ENCODE measurements at regions not wholly inside any gene's neighbourhood (a gene's known extent, or its start where the extent isn't known, plus 50 kb on each side); places are given as distances from the start of the nearest gene placed in this dataset.

DNA sequence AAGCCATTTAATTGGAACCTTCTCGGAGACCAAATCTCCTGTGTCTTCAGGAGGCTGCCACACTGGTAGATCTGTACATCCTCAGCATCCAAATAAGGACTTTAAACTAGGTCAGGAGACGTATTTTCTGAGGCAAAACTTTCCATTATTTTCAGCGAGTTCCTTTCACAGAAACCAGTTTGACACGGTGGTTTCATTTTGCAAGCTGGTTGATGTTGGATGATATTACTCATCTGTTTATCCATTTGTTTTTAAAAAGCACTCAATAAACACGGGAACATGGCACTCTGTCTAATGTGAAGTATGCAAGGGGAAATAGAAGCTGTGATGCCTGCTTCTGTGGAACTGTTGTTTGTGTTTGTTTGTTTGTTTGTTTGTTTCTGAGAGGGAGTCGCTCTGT lies 199.6 kb downstream of the ERCC6L2 start:
- TF ChIP-seq, protein P1, sequence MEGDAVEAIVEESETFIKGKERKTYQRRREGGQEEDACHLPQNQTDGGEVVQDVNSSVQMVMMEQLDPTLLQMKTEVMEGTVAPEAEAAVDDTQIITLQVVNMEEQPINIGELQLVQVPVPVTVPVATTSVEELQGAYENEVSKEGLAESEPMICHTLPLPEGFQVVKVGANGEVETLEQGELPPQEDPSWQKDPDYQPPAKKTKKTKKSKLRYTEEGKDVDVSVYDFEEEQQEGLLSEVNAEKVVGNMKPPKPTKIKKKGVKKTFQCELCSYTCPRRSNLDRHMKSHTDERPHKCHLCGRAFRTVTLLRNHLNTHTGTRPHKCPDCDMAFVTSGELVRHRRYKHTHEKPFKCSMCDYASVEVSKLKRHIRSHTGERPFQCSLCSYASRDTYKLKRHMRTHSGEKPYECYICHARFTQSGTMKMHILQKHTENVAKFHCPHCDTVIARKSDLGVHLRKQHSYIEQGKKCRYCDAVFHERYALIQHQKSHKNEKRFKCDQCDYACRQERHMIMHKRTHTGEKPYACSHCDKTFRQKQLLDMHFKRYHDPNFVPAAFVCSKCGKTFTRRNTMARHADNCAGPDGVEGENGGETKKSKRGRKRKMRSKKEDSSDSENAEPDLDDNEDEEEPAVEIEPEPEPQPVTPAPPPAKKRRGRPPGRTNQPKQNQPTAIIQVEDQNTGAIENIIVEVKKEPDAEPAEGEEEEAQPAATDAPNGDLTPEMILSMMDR (IDR thresholded peaks at IDR 0.05): no peak
- TF ChIP-seq POLR2A (IDR thresholded peaks at IDR 0.05): no peak

All from body of pancreas (tissue), 4 donors.